Uterus (tissue), 3 donors: ENCODE measurements at regions not wholly inside any gene's neighbourhood (a gene's known extent, or its start where the extent isn't known, plus 50 kb on each side); places are given as distances from the start of the nearest gene placed in this dataset.

Experiments used
- DNase-seq, 2 donors: peaks; one replicate each; pipeline ENCODE4 v3.0.0-alpha.2; 2019 to 2020
- H3K27ac ChIP-seq, 2 donors: fragments of 200-600 bp; sonication (generic); 1 replicate in 1 of 2; 2 replicates in 1 of 2; pipeline ENCODE4 v1.5.1; 2016 to 2018
- H3K27me3 ChIP-seq, 2 donors: fragments of 200-600 bp; sonication (generic); one replicate each; pipeline ENCODE4 v1.5.1; 2018 to 2019; ENCODE audit warnings: control low read depth in 1 of 2
- H3K36me3 ChIP-seq, 2 donors: fragments of 200-600 bp; sonication (generic); one replicate each; pipeline ENCODE4 v1.5.1; 2019; ENCODE audit warnings: control low read depth in 1 of 2
- H3K4me1 ChIP-seq, 2 donors: fragments of 200-600 bp; sonication (generic); one replicate each; pipeline ENCODE4 v1.5.1; 2018 to 2019; ENCODE audit warnings: control low read depth in 1 of 2
- H3K4me3 ChIP-seq, 2 donors: fragments of 200-600 bp; sonication (generic); 1 replicate in 1 of 2; 2 replicates in 1 of 2; pipeline ENCODE4 v1.5.1; 2018 to 2019; ENCODE audit warnings: mild to moderate bottlenecking in 1 of 2
- H3K9me3 ChIP-seq, 2 donors: fragments of 200-600 bp; sonication (generic); one replicate each; pipeline ENCODE4 v1.5.1; 2019; ENCODE audit warnings: control low read depth in 1 of 2
- POLR2A ChIP-seq, 2 donors: fragments of 450-650 bp; IDR thresholded peaks; one replicate each; pipeline ENCODE4 v1.6.1; 2016; ENCODE audit warnings: antibody characterized with exemption in 2 of 2, mild to moderate bottlenecking in 1 of 2, moderate library complexity in 1 of 2
- intact Hi-C: fragments of 100-400 bp; cut with DNase I; formaldehyde crosslinking; loops from one replicate; pipeline ENCODE4 v1.15.1; 2023; ENCODE audit warnings: low total_unique reads
- TF ChIP-seq, protein P1 (sequence below), 4 experiments: fragments of 200-600 bp in 2 of 4; fragments of 450-650 bp in 2 of 4; sonication (generic) in 2 of 4; IDR thresholded peaks; one replicate each; pipeline ENCODE4 v1.5.1; 2016 to 2019; ENCODE audit warnings: antibody characterized with exemption in 4 of 4, mild to moderate bottlenecking in 2 of 4, moderate library complexity in 1 of 4
- donor health status: DM: yes; HTN: yes; CAD: no.

DNA sequence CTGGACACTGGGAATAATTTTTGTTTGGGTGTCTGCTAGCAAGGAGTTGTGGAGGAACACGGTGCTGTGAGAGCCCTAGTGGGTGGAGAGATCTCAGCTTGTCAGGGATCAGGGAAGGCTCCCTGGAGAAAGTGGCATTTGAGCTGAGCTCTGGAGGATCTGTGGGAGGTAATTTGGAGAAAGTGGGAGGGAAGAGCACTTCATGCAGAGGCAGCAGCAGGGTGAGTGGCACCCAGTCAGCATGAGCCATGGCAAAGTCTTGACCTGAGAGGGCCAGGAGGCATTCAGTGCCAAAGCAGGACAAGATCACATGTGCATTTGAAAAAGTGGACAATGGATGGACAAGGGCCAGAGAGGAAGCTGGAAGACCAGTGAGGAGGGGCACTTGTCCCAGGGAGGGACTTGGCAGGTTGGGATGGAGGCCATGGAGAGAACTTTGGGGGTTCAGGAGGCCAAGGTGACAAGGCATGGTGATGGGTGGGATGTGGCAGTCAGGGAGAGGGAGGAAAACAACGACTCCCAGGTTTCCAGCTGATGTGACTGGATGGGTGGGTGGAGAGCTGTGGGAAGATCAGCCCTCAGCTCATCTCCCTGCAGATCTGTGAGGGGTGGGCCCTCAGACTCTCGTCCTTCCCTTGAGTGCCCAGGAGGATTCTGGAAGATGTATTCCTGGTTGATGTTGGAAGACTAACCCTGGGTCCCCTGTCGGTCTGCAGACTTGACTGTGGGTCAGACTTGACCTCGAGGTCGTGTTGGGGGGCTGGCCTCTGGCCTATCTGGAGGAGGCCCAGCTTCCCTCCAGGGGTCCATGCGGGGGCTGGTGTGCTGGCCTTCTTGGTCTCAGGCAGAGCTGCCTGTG is 68.9 kb upstream of the PITX1 start:
- no peak overlapping the region for H3K4me3 ChIP-seq
- no peak overlapping the region for H3K27ac ChIP-seq
- H3K9me3 ChIP-seq = no peaks in the 10 kb centered on the region
- intact Hi-C loops = no loop called here
- no peaks in the 10 kb centered on the region for H3K27me3 ChIP-seq
- no peak for TF ChIP-seq POLR2A (IDR thresholded peaks at IDR 0.05)
- TF ChIP-seq, protein P1, sequence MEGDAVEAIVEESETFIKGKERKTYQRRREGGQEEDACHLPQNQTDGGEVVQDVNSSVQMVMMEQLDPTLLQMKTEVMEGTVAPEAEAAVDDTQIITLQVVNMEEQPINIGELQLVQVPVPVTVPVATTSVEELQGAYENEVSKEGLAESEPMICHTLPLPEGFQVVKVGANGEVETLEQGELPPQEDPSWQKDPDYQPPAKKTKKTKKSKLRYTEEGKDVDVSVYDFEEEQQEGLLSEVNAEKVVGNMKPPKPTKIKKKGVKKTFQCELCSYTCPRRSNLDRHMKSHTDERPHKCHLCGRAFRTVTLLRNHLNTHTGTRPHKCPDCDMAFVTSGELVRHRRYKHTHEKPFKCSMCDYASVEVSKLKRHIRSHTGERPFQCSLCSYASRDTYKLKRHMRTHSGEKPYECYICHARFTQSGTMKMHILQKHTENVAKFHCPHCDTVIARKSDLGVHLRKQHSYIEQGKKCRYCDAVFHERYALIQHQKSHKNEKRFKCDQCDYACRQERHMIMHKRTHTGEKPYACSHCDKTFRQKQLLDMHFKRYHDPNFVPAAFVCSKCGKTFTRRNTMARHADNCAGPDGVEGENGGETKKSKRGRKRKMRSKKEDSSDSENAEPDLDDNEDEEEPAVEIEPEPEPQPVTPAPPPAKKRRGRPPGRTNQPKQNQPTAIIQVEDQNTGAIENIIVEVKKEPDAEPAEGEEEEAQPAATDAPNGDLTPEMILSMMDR (IDR thresholded peaks at IDR 0.05) = no peak
- H3K36me3 ChIP-seq = no peaks in the 10 kb centered on the region
- DNase-seq = no peak
- no peaks in the 10 kb centered on the region for H3K4me1 ChIP-seq

GRCh38 chr5:135100431-135100830 is 66.4 kb upstream of the PITX1 start:
- Histone ChIP-seq H3K4me1 (no peaks in the 10 kb centered on the region), H3K27me3 (peaks cover 0 to 4% of the 10 kb centered on the region in 2 donors), H3K27ac (no peak overlapping the region), H3K9me3 (no peaks in the 10 kb centered on the region), H3K4me3 (no peak overlapping the region), H3K36me3 (no peaks in the 10 kb centered on the region)
- no peak for DNase-seq
- TF ChIP-seq, protein P1 (IDR thresholded peaks at IDR 0.05) = no peak
- no peak for TF ChIP-seq POLR2A (IDR thresholded peaks at IDR 0.05)
- intact Hi-C loops = no loop called here

- intact Hi-C loops = no loop called here
- TF ChIP-seq, protein P1 (IDR thresholded peaks at IDR 0.05) = no peak
- TF ChIP-seq POLR2A (IDR thresholded peaks at IDR 0.05) = no peak
- Histone ChIP-seq H3K4me3 (no peak overlapping the region), H3K27me3 (peaks cover 0 to 4% of the 10 kb centered on the region in 2 donors), H3K27ac (no peak overlapping the region), H3K4me1 (no peaks in the 10 kb centered on the region), H3K9me3 (no peaks in the 10 kb centered on the region), H3K36me3 (no peaks in the 10 kb centered on the region)
- no peak for DNase-seq
These were observed 66.0 kb upstream of the PITX1 start for GRCh38 chr5:135100011-135100410.

DNA sequence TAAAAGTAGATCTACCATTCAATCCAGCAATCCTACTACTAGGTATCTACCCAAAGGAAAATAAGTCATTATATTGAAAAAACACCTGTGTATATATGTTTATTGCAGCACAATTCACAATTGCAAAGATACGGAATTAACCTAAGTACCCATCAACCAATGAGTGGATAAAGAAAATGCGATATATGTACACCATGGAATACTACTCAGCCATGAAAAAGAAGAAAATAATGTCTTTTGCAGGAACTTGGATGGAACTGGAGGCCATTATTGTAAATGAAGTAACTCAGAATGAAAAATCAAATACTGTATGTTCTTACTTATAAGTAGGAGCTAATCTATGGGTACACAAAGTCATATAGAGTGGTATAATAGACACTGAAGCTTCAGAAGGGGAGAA is 63.4 kb upstream of the PITX1 start:
- Histone ChIP-seq H3K9me3 (no peaks in the 10 kb centered on the region), H3K27me3 (peaks cover 0 to 4% of the 10 kb centered on the region in 2 donors), H3K27ac (no peak overlapping the region), H3K36me3 (no peaks in the 10 kb centered on the region), H3K4me1 (no peaks in the 10 kb centered on the region), H3K4me3 (no peak overlapping the region)
- TF ChIP-seq, protein P1 (IDR thresholded peaks at IDR 0.05) = no peak
- no peak for TF ChIP-seq POLR2A (IDR thresholded peaks at IDR 0.05)
- intact Hi-C loops = no loop called here
- DNase-seq = no peak

DNA sequence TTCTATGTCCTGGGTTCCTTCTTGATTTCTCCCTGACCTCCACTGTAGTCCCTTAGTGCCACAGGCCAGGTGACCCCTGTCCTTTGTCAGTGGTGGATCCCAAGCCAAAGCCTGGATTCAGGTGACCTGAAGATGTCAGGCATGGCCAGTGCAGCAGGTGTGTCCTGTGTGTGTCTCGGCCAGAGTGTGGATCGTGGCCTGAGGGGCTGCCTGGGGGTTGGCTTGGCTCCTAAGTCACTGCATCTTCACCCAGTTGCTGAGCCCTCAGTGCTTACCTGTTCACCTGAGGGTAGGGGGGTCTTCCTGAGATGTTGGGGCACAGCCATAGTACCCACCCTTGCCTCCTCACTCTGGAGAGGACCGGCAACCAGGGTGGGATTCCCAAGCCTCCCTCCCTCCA is 61.8 kb upstream of the PITX1 start:
- no peak for TF ChIP-seq POLR2A (IDR thresholded peaks at IDR 0.05)
- TF ChIP-seq, protein P1 (IDR thresholded peaks at IDR 0.05) = no peak
- H3K27ac ChIP-seq = no peak overlapping the region
- no peaks in the 10 kb centered on the region for H3K4me1 ChIP-seq
- H3K36me3 ChIP-seq = no peaks in the 10 kb centered on the region
- H3K4me3 ChIP-seq = no peak overlapping the region
- no peaks in the 10 kb centered on the region for H3K9me3 ChIP-seq
- intact Hi-C loops = no loop called here
- H3K27me3 ChIP-seq = peaks cover 0 to 4% of the 10 kb centered on the region in 2 donors
- no peak for DNase-seq
